ENCODE measurements at regions not wholly inside any gene's neighbourhood (a gene's known extent, or its start where the extent isn't known, plus 50 kb on each side); places are given as distances from the start of the nearest gene placed in this dataset.

- TF ChIP-seq ZNF512 (CRISPR knock-in tag; IDR thresholded peaks at IDR 0.05): no peak
- no peak for TF ChIP-seq MXD3 (CRISPR knock-in tag; IDR thresholded peaks at IDR 0.05)
- no peak for TF ChIP-seq ZNF672 (CRISPR knock-in tag; IDR thresholded peaks at IDR 0.05)
- TF ChIP-seq KLF12 (CRISPR knock-in tag; IDR thresholded peaks at IDR 0.05; ENCODE audit: borderline replicate concordance): no peak
Measured at GRCh38 chr4:20483416-20483815, 216.8 kb upstream of the PACRGL start (continued).

- BruUV-seq (replicated peaks): no TSS peak
- ATAC-seq (no peak), DNase-seq (ENCODE audit: low spot score) (no peak)
Measured at GRCh38 chr4:20486433-20486832, 213.8 kb upstream of the PACRGL start.

More at GRCh38 chr4:20486433-20486832, 213.8 kb upstream of the PACRGL start:
- no peaks in the 10 kb centered on the region for H3K9me3 ChIP-seq (ENCODE audit: low read length)
- H3K36me3 ChIP-seq (replicated peaks in 1 of 2; ENCODE audit: control insufficient read depth in 1 of 2, insufficient read depth in 2 of 2, low read length in 2 of 2): no peaks in the 10 kb centered on the region
- H3K9ac ChIP-seq (ENCODE audit: insufficient read depth, low read depth, low read length): no peak overlapping the region
- no peaks in the 10 kb centered on the region for H3K79me2 ChIP-seq (ENCODE audit: insufficient read depth, low read length)
- H3K4me1 ChIP-seq (ENCODE audit: insufficient read depth, low read length): no peaks in the 10 kb centered on the region
- CTCF ChIA-PET (ENCODE audit: low intra/inter-chr PET ratio, low total read pairs): no interaction called here
- H2AFZ ChIP-seq (ENCODE audit: low read length): no peak overlapping the region
- no peak overlapping the region for H3K27ac ChIP-seq (ENCODE audit: extremely low read length, insufficient read depth, low read length)
- no peaks in the 10 kb centered on the region for H3K27me3 ChIP-seq (ENCODE audit: control insufficient read depth in 1 of 2, insufficient read depth in 2 of 2, low read length in 2 of 2)
- WGBS (ENCODE audit: low lambda C conversion rate): 0% methylated on average over 1 of the region's 1 CpG
- no peak overlapping the region for H3K4me2 ChIP-seq (ENCODE audit: low read depth, low read length)
- TF ChIP-seq MAFK (conservative IDR thresholded peaks at IDR 0.05 in 1 of 2, IDR thresholded peaks at IDR 0.05 in 1 of 2; ENCODE audit: low read length in 2 of 2) (0 out of 4 replicates have a peak, but pooled peaks of 1 of the 2 experiments have one; percentile 25), ZMAT5 (CRISPR knock-in tag; IDR thresholded peaks at IDR 0.05; ENCODE audit: borderline replicate concordance, low read depth) (no peak), SIX4 (CRISPR knock-in tag; IDR thresholded peaks at IDR 0.05) (no peak), ZNF737 (CRISPR knock-in tag; IDR thresholded peaks at IDR 0.05; ENCODE audit: borderline replicate concordance) (no peak), PAX8 (CRISPR knock-in tag; IDR thresholded peaks at IDR 0.05; ENCODE audit: borderline replicate concordance) (no peak), ZNF883 (CRISPR knock-in tag; IDR thresholded peaks at IDR 0.05; ENCODE audit: not compliant biosample characterization) (no peak)
- in situ Hi-C loops (cut with HindIII; ENCODE audit: extremely low pct_ligation_motif_present, low pct_unique_long_range_greater_than_20kb) (no loop called here), intact Hi-C loops (cut with micrococcal nuclease; ENCODE audit: unreplicated experiment) (no loop called here)
- no peaks in the 10 kb centered on the region for H4K20me1 ChIP-seq (ENCODE audit: insufficient read depth, low read length)
- FAIRE-seq: no peak
- POLR2A ChIA-PET: no interaction called here
- no peak overlapping the region for H3K4me3 ChIP-seq (replicated peaks in 1 of 3; ENCODE audit: insufficient read depth in 1 of 3, low read depth in 2 of 3, low read length in 3 of 3)
